Hepatocyte (in vitro differentiated cells): ENCODE measurements at regions not wholly inside any gene's neighbourhood (a gene's known extent, or its start where the extent isn't known, plus 50 kb on each side); places are given as distances from the start of the nearest gene placed in this dataset.

Experiments
- CTCF ChIP-seq: fragments of 200-600 bp; sonication (generic); IDR thresholded peaks from 2 replicates; pipeline ENCODE4 v1.5.1; 2016; ENCODE audit warnings: antibody characterized with exemption, mild to moderate bottlenecking; ENCODE audit not compliant: poor library complexity
- EZH2 ChIP-seq: fragments of 200-600 bp; sonication (generic); IDR thresholded peaks from 2 replicates; pipeline ENCODE4 v1.6.1; 2016; ENCODE audit warnings: antibody characterized with exemption, mild to moderate bottlenecking, borderline replicate concordance
- EZH2phosphoT487 ChIP-seq: fragments of 200-600 bp; sonication (generic); IDR thresholded peaks from one replicate; pipeline ENCODE4 v1.6.1; 2018; ENCODE audit warnings: antibody characterized with exemption, mild to moderate bottlenecking, low read depth, moderate library complexity; ENCODE audit not compliant: unreplicated experiment, severe bottlenecking

DNA sequence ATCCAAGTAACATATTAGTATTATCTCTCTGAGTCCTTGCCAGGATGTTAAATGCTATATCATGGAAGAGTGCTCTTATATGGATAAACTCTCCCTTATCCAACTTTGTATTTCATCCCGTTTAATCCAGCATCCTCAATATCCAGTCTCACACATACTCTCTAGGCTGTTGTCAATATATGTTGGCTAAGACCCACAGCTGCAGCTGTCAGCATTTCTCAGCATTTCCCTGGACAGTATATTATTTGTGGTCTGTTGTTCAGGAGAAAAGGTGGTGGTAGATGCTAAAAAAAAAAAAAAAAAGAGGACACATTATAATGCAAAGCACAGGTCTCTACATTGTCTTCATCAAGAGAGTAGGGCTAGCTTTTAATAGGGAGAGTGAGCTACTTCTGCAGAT, 1368.0 kb upstream of the ZEB2 start:
- TF ChIP-seq EZH2 = no peak
- no peak for TF ChIP-seq CTCF
- TF ChIP-seq EZH2phosphoT487 = no peak
